T47D (cell line): ENCODE measurements at regions not wholly inside any gene's neighbourhood (a gene's known extent, or its start where the extent isn't known, plus 50 kb on each side); places are given as distances from the start of the nearest gene placed in this dataset.
"Not testable (repeated sequence)": the region's sequence is repeated elsewhere in the genome, so short reads cannot be mapped to it uniquely, and the experiment has no call there.

Experiments
- DNase-seq, 2 experiments: peaks; one replicate each; pipeline versions ENCODE4 v3.0.0 to v3.0.0-alpha.2; 2011 to 2012; ENCODE audit warnings: low read depth in 1 of 2, low spot score in 1 of 2
- JUND ChIP-seq: IDR thresholded peaks from 2 replicates; pipeline ENCODE4 v1.6.1; 2012; ENCODE audit warnings: low read depth
- in situ Hi-C: cut with HindIII; loops from 2 replicates; pipeline ENCODE4 v1.10.0; 2016; ENCODE audit warnings: low sequenced_read_pairs, low pct_unique_long_range_greater_than_20kb

GRCh38 chr1:115454837-115455511, 116.9 kb upstream of the NGF start:
- TF ChIP-seq JUND: no peak
- DNase-seq: no peak
- in situ Hi-C loops: no loop called here

- in situ Hi-C loops: no loop called here
- DNase-seq: no peak
- TF ChIP-seq JUND: no peak
These were observed 115.6 kb upstream of the NGF start for GRCh38 chr1:115453666-115454065.

- no peak for TF ChIP-seq JUND
- in situ Hi-C loops: no loop called here
- DNase-seq: no peak
These were observed 114.7 kb upstream of the NGF start for GRCh38 chr1:115452600-115453329.

- no peak for DNase-seq
- in situ Hi-C loops: no loop called here
- TF ChIP-seq JUND: no peak
These were observed 112.5 kb upstream of the NGF start for GRCh38 chr1:115450501-115451040.

- no peak for DNase-seq
- no peak for TF ChIP-seq JUND
- in situ Hi-C loops: no loop called here
These were observed 110.4 kb upstream of the NGF start for GRCh38 chr1:115448282-115449044.

GRCh38 chr1:115447672-115448071, 109.6 kb upstream of the NGF start:
- no peak for DNase-seq
- no peak for TF ChIP-seq JUND
- in situ Hi-C loops: no loop called here

GRCh38 chr1:115445090-115445489, 107.0 kb upstream of the NGF start:
- no peak for TF ChIP-seq JUND
- in situ Hi-C loops: no loop called here
- no peak for DNase-seq

- TF ChIP-seq JUND: no peak
- DNase-seq: no peak
- in situ Hi-C loops: no loop called here
These were observed 102.7 kb upstream of the NGF start for GRCh38 chr1:115440733-115441132.

GRCh38 chr1:115439520-115439919, 101.5 kb upstream of the NGF start:
- DNase-seq, in situ Hi-C loops: not testable (repeated sequence)

- DNase-seq: no peak
- no peak for TF ChIP-seq JUND
- in situ Hi-C loops: no loop called here
These were observed 99.1 kb upstream of the NGF start for GRCh38 chr1:115437196-115437595.

- no peak for TF ChIP-seq JUND
- in situ Hi-C loops: no loop called here
These were observed 98.5 kb upstream of the NGF start for GRCh38 chr1:115436596-115436995.

GRCh38 chr1:115433483-115433882, 95.4 kb upstream of the NGF start:
- no peak for DNase-seq
- in situ Hi-C loops: no loop called here
- no peak for TF ChIP-seq JUND

More at GRCh38 chr1:115436596-115436995, 98.5 kb upstream of the NGF start:
- DNase-seq: no peak

GRCh38 chr1:115432061-115432460, 94.0 kb upstream of the NGF start:
- no peak for DNase-seq
- in situ Hi-C loops: no loop called here

More at GRCh38 chr1:115432061-115432460, 94.0 kb upstream of the NGF start:
- TF ChIP-seq JUND: no peak
